DMS 273 (cell line): ENCODE measurements at regions not wholly inside any gene's neighbourhood (a gene's known extent, or its start where the extent isn't known, plus 50 kb on each side); places are given as distances from the start of the nearest gene placed in this dataset.
"Not testable (repeated sequence)": the region's sequence is repeated elsewhere in the genome, so short reads cannot be mapped to it uniquely, and the experiment has no call there.

Experiments used
- DNase-seq: peaks from one replicate; lab custom pipeline; 2025; ENCODE audit not compliant: unreplicated experiment; lab: John Stamatoyannopoulos, UW

DNA sequence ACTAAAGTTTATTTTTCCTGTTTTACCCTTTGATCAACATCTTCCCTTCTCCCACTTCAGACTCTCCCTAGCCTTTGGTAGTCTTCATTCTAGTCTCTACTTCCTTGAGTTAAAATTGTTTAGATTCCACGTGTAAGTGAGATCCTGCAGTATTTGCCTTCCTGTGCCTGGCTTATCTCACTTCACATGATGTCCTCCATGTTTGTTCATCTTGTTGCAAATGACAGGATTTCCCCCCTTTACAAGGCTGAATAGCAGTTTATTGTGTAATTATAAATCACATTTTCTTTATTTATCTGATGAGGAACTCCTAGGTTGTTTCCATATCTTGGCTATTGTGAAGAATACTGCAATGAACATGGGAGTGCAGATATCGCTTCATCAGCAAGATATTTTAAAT lies 461.7 kb downstream of the CHSY3 start:
- no peak for DNase-seq

DNA sequence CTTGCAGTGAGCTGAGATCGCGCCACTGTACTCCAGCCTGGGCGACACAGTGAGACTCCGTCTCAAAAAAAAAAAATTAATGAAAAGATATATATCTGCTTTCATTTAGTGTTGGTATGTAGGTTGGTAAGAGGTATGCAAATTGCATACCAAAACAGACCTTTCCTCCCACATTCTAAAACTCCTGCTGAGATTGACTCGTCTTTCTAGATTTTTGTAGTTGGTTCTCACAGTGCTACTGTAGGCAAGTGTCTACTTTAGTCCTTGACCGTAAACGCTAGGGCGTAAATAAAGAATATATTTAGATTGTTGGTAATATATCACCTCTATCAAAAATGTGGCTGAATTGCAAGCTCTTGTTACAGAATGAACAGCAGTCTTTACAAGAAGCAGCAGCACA lies 445.9 kb downstream of the CHSY3 start:
- DNase-seq = no peak

DNA sequence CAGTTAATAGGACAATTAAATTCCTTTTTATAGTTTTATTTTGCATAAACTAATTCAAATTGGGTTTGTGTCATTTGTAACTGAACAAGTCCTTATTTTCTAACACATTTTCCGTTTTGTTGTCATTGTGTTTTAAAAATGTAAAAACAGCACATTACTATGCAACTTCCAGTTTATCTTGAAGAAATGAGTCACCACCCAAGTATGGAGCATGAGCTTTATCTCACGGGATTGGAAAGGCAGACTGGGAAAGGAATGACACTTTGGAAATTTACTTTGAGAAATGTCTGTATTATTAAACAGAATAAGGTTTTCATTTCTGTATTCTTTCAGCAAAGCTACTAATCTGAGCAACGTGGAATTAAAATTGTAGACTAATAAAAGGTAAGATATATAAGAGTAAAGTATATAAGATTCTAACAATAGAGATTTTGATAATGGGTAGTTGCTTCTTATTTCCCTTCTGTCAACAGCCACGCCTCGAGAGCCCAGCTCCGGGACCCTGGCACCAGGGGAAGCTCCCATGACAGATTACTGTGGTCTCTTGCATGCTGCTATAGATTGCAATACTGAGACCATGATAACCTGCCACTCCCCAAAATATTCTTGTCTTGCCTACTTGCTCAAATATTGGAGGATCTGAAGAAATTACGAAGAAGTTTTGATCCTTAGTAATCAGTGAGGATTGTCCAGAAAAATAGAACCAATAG lies 433.1 kb downstream of the CHSY3 start:
- DNase-seq = no peak

DNA sequence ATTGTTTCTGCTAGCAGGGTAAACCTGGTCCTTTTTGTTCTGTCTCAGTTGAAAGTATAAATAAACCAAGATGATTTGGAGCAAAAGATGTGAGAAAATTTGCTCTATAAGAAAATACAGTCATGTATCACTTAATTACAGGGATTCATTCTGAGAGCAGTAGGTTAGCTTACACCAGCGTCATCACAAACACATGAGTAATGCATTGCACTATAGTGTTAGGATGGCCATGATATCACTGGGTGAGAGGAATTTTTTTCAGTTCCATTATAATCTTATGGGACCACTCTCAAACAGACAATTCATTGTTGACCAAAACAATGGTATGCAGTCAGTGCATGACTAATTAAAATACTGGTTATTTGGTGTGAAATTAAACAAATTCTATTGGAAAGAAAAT lies 430.9 kb downstream of the CHSY3 start:
- no peak for DNase-seq

DNA sequence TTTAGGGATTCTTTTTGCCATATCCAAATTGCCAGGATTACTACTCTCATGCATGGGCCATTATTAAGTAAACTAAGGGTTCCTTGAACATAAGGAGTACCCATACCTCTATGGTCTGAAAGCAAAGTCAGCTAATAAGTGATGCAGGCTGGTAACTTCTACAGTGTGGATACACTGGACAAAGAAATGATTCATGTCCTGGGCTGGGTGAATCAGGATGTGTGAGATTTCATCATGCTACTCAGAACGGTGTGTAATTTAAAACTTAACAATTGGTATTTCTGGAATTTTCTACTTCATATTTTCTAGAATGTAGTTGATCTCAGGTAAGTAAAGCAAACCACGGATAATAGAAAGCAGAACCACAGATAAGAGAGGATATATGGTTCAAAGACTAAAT lies 428.8 kb downstream of the CHSY3 start:
- no peak for DNase-seq

DNA sequence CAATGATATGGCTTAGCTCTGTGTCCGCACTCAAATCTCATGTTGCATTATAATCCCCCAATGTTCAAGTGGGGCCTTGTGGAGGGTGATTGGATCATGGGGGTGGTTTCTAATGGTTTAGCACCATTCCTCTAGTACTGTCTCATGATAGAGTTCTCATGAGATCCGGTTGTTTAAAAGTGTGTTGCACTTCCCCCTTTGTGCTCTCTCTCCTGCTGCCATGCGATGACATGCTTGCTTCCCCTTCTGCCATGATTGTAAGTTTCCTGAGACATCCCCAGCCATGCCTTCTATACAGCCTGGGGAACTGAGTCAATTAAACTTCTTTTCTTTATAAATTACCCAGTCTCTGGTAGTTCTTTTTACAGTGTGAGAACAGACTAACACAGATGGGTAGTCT lies 427.1 kb downstream of the CHSY3 start:
- no peak for DNase-seq

DNA sequence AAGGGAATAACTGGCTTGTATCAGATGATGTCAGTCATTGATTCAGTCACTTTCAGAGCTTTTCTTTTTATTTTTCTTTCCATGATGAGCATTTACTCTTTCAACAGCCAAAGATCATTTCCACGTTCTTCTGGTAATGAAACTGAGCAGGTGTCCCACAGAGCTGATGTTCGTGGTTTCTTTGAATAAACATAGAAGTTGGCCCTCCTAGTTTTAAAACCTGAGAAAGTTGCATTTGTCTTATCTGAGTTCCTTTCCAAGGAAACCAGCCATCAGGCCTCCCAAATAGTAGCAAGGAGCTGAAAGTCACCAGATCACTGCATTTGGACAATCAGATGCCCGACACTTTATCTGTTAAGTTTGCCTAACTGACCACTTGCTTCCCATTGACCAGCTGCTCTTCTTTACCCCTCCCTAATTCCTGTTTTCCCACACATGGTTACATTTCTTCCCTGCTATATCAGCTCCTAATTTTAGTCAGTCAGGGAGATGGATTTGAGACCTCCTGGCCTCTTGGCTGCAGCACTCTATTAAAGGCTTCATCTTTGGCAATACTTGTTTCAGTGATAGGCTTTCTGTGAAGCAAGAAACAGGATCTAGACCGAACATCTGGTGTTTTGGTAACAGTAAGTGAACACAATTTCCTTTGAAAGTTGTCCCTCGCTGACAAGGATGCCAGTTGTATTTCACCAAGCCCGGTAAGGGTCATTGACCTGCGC lies 420.8 kb downstream of the CHSY3 start:
- DNase-seq = no peak

- no peak for DNase-seq
Observed at GRCh38 chr5:130323804-130324454, 419.7 kb downstream of the CHSY3 start.

GRCh38 chr5:130321931-130322330 lies 417.7 kb downstream of the CHSY3 start:
- no peak for DNase-seq

GRCh38 chr5:130316971-130317680 lies 412.9 kb downstream of the CHSY3 start:
- no peak for DNase-seq

DNA sequence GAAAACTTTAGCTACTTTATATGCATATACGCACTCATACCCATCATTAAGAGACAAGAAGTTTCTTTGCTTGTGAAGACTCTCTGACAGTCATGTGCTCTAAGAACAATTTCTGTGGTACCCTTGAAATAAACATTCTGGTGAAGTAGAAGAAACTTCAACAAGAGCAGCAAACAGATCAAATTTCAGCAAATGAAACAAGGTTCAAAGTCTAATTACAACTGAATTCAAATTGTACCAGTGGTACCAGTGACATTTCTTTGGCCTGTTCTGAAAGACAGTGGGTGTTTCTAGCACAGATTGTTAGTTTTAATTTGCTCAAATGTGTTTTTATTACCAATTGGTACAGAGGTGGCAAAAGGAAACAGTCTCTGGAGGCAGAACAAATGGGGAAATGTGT lies 391.0 kb downstream of the CHSY3 start:
- DNase-seq = no peak

- not testable (repeated sequence) for DNase-seq
Observed at GRCh38 chr5:130294798-130295197, 390.5 kb downstream of the CHSY3 start.

DNA sequence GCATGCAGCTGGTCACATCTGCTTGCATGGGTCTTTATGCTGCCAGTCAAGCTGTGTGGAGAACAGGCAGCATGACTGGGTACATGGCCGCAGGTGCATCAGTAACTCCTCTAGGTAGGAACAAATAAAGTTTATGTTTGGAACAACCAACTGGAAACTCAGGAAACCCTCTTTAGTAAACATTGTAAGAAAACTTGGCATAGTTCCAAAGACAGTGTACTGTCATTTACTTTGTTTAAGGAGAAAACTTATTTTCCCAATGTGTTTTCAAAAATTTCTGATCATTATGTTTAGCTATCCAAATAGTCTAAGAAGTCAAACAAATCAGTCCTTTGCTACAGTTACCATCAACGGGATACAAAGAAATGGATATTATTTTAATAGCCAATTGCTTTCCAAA lies 386.0 kb downstream of the CHSY3 start:
- peak; percentile 3 for DNase-seq

GRCh38 chr5:130289132-130290088 lies 385.1 kb downstream of the CHSY3 start:
- no peak for DNase-seq

DNA sequence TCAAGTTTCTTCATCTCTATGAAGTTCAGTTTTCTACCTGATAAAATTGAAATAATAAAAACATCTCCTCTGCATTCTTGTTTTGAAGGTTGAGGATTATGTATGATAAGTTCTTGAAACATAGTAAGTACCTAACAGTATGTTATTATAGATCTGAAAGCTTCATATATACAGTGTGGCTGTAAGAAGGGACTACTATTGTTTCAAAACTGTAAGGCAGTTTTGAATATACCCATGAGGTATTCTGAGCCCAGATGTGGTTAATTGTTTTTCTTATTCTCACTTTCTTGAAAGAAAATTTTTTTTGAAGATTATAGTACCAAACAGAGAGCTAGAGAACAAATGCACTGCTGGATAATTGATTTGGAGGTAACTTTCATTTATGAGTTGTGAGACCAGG lies 383.2 kb downstream of the CHSY3 start:
- no peak for DNase-seq

GRCh38 chr5:130286971-130287370 lies 382.7 kb downstream of the CHSY3 start:
- no peak for DNase-seq

- no peak for DNase-seq
Observed at GRCh38 chr5:130282049-130282448, 377.8 kb downstream of the CHSY3 start.

- DNase-seq = no peak
Observed at GRCh38 chr5:130280528-130281217, 376.4 kb downstream of the CHSY3 start.

- no peak for DNase-seq
Observed at GRCh38 chr5:130279386-130279785, 375.1 kb downstream of the CHSY3 start.

DNA sequence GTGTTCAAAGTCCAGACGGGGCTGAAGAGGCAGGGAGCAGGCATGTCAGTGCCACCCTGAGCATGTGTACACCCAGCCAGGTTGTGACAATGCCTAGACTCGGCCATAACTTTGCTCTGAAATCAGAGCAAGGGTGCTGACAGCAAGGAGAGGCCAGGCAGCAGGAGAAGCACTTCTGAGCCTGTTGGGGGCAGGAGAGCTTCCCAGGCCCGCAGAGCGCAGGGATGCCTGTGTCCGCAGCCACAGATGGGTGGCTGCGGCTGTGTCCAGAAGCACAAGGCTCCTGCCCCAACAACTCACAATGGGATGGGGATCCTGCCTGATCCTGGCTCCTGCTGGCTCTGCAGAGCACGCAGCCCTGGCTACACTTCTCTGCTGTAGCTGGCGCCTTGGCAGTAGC lies 373.9 kb downstream of the CHSY3 start:
- no peak for DNase-seq
